ENCODE measurements at regions not wholly inside any gene's neighbourhood (a gene's known extent, or its start where the extent isn't known, plus 50 kb on each side); places are given as distances from the start of the nearest gene placed in this dataset.

- Histone ChIP-seq H3K9me3 (no peaks in the 10 kb centered on the region), H3K36me3 (no peaks in the 10 kb centered on the region), H3K27me3 (no peaks in the 10 kb centered on the region), H3K4me1 (no peaks in the 10 kb centered on the region), H3K4me3 (no peak overlapping the region), H3K27ac (no peak overlapping the region)
- DNase-seq: no peak
- intact Hi-C loops (cut with DNase I; ENCODE audit: low total_unique reads): no loop called here
- no peak for TF ChIP-seq CTCF (IDR thresholded peaks at IDR 0.05)
- no peak for TF ChIP-seq POLR2A (IDR thresholded peaks at IDR 0.05)
Measured at GRCh38 chr10:128483216-128483615, 357.0 kb upstream of the MKI67 start.

GRCh38 chr10:128484041-128484440 lies 357.8 kb upstream of the MKI67 start:
- no peak overlapping the region for H3K4me3 ChIP-seq
- no peaks in the 10 kb centered on the region for H3K4me1 ChIP-seq
- no peaks in the 10 kb centered on the region for H3K36me3 ChIP-seq
- H3K27ac ChIP-seq: no peak overlapping the region
- H3K9me3 ChIP-seq: no peaks in the 10 kb centered on the region
- no peak for DNase-seq
- intact Hi-C loops (cut with DNase I; ENCODE audit: low total_unique reads): no loop called here
- no peak for TF ChIP-seq CTCF (IDR thresholded peaks at IDR 0.05)
- no peak for TF ChIP-seq POLR2A (IDR thresholded peaks at IDR 0.05)
- H3K27me3 ChIP-seq: no peaks in the 10 kb centered on the region

GRCh38 chr10:128485701-128486235 lies 359.5 kb upstream of the MKI67 start:
- intact Hi-C loops (cut with DNase I; ENCODE audit: low total_unique reads): no loop called here
- Histone ChIP-seq H3K36me3 (no peaks in the 10 kb centered on the region), H3K9me3 (no peaks in the 10 kb centered on the region), H3K27ac (no peak overlapping the region), H3K27me3 (no peaks in the 10 kb centered on the region), H3K4me1 (no peaks in the 10 kb centered on the region), H3K4me3 (no peak overlapping the region)
- TF ChIP-seq POLR2A (IDR thresholded peaks at IDR 0.05) (no peak), CTCF (IDR thresholded peaks at IDR 0.05) (no peak)
- DNase-seq: no peak

GRCh38 chr10:128487517-128487916 lies 361.3 kb upstream of the MKI67 start:
- TF ChIP-seq POLR2A (IDR thresholded peaks at IDR 0.05): no peak
- TF ChIP-seq CTCF (IDR thresholded peaks at IDR 0.05): no peak
- H3K4me1 ChIP-seq: no peaks in the 10 kb centered on the region

GRCh38 chr10:128489324-128490247 lies 363.4 kb upstream of the MKI67 start:
- Histone ChIP-seq H3K27me3 (no peaks in the 10 kb centered on the region), H3K9me3 (no peaks in the 10 kb centered on the region), H3K4me3 (no peak overlapping the region), H3K27ac (no peak overlapping the region), H3K36me3 (no peaks in the 10 kb centered on the region), H3K4me1 (no peaks in the 10 kb centered on the region)
- no peak for DNase-seq
- no peak for TF ChIP-seq POLR2A (IDR thresholded peaks at IDR 0.05)
- no peak for TF ChIP-seq CTCF (IDR thresholded peaks at IDR 0.05)
- intact Hi-C loops (cut with DNase I; ENCODE audit: low total_unique reads): no loop called here

More at GRCh38 chr10:128487517-128487916, 361.3 kb upstream of the MKI67 start:
- Histone ChIP-seq H3K27me3 (no peaks in the 10 kb centered on the region), H3K9me3 (no peaks in the 10 kb centered on the region), H3K36me3 (no peaks in the 10 kb centered on the region), H3K4me3 (no peak overlapping the region), H3K27ac (no peak overlapping the region)
- intact Hi-C loops (cut with DNase I; ENCODE audit: low total_unique reads): no loop called here
- DNase-seq: no peak

Measured in uterus (tissue), 3 donors.